ENCODE measurements at regions not wholly inside any gene's neighbourhood (a gene's known extent, or its start where the extent isn't known, plus 50 kb on each side); places are given as distances from the start of the nearest gene placed in this dataset.

GRCh38 chr11:112596324-112596723 lies 335.7 kb upstream of the PLET1 start:
- intact Hi-C loops (cut with DNase I): no loop called here
- no peaks in the 10 kb centered on the region for H3K9me3 ChIP-seq
- H3K4me1 ChIP-seq: peaks cover 0 to 6% of the 10 kb centered on the region in 2 donors
- TF ChIP-seq CTCF (IDR thresholded peaks at IDR 0.05): no peak
- H3K4me3 ChIP-seq: no peak overlapping the region
- no peak for DNase-seq
- H3K27me3 ChIP-seq: no peaks in the 10 kb centered on the region
- H3K36me3 ChIP-seq: no peaks in the 10 kb centered on the region
- no peak overlapping the region for H3K27ac ChIP-seq
- no peak for ATAC-seq

GRCh38 chr11:112597286-112597790 lies 336.7 kb upstream of the PLET1 start:
- H3K36me3 ChIP-seq: no peaks in the 10 kb centered on the region

GRCh38 chr11:112599265-112599664 lies 338.6 kb upstream of the PLET1 start:
- intact Hi-C loops (cut with DNase I): no loop called here
- H3K4me1 ChIP-seq: peaks cover 0 to 6% of the 10 kb centered on the region in 2 donors
- no peaks in the 10 kb centered on the region for H3K9me3 ChIP-seq
- H3K4me3 ChIP-seq: no peak overlapping the region
- H3K36me3 ChIP-seq: no peaks in the 10 kb centered on the region
- ATAC-seq (no peak), DNase-seq (no peak)
- no peak overlapping the region for H3K27ac ChIP-seq
- no peak for TF ChIP-seq CTCF (IDR thresholded peaks at IDR 0.05)
- no peaks in the 10 kb centered on the region for H3K27me3 ChIP-seq

More at GRCh38 chr11:112597286-112597790, 336.7 kb upstream of the PLET1 start:
- ATAC-seq (no peak), DNase-seq (no peak)
- no peaks in the 10 kb centered on the region for H3K27me3 ChIP-seq
- H3K4me3 ChIP-seq: no peak overlapping the region
- no peaks in the 10 kb centered on the region for H3K9me3 ChIP-seq
- TF ChIP-seq CTCF (IDR thresholded peaks at IDR 0.05): no peak
- peaks cover 0 to 6% of the 10 kb centered on the region in 2 donors for H3K4me1 ChIP-seq
- intact Hi-C loops (cut with DNase I): no loop called here
- no peak overlapping the region for H3K27ac ChIP-seq

GRCh38 chr11:112599856-112600533 lies 339.3 kb upstream of the PLET1 start:
- ATAC-seq: no peak
- H3K9me3 ChIP-seq: no peaks in the 10 kb centered on the region
- TF ChIP-seq CTCF (IDR thresholded peaks at IDR 0.05): no peak
- H3K27ac ChIP-seq: no peak overlapping the region
- no peak overlapping the region for H3K4me3 ChIP-seq
- DNase-seq: peak in 2 of 4 donors; percentile 13 to 31
- H3K36me3 ChIP-seq: no peaks in the 10 kb centered on the region
- intact Hi-C loops (cut with DNase I): no loop called here
- peaks cover 0 to 6% of the 10 kb centered on the region in 2 donors for H3K4me1 ChIP-seq
- no peaks in the 10 kb centered on the region for H3K27me3 ChIP-seq

GRCh38 chr11:112605093-112605666 lies 344.5 kb upstream of the PLET1 start:
- H3K4me1 ChIP-seq: peaks cover 0 to 3% of the 10 kb centered on the region in 2 donors
- DNase-seq: no peak
- H3K27ac ChIP-seq: no peak overlapping the region
- no peaks in the 10 kb centered on the region for H3K9me3 ChIP-seq
- H3K36me3 ChIP-seq: no peaks in the 10 kb centered on the region
- TF ChIP-seq CTCF (IDR thresholded peaks at IDR 0.05): no peak
- no peak overlapping the region for H3K4me3 ChIP-seq
- intact Hi-C loops (cut with DNase I): no loop called here
- no peak for ATAC-seq
- H3K27me3 ChIP-seq: peaks cover 0 to 11% of the 10 kb centered on the region in 2 donors
